Stomach (tissue), 4 donors: ENCODE measurements at regions not wholly inside any gene's neighbourhood (a gene's known extent, or its start where the extent isn't known, plus 50 kb on each side); places are given as distances from the start of the nearest gene placed in this dataset.

Experiments used
- CTCF ChIP-seq, 7 experiments: fragments of 450-650 bp in 4 of 7; fragments of 200-600 bp in 3 of 7; sonication (generic) in 3 of 7; IDR thresholded peaks; one replicate each; pipeline ENCODE4 v1.5.1; 2016 to 2019; ENCODE audit warnings: antibody characterized with exemption in 7 of 7, control low read depth in 2 of 7, mild to moderate bottlenecking in 1 of 7
- EP300 ChIP-seq: sonication (generic); formaldehyde crosslinking; IDR thresholded peaks from one replicate; pipeline ENCODE4 v1.6.1; 2017; ENCODE audit warnings: antibody characterized with exemption
- POLR2A ChIP-seq, 4 donors: fragments of 450-650 bp; IDR thresholded peaks; one replicate each; pipeline ENCODE4 v1.6.1; 2016; ENCODE audit warnings: antibody characterized with exemption in 4 of 4, control low read depth in 2 of 4, mild to moderate bottlenecking in 1 of 4, moderate library complexity in 1 of 4

- TF ChIP-seq POLR2A (IDR thresholded peaks at IDR 0.05), result no peak
- peak in 4 of 7 experiments; percentile 12 to 60 (median 18) for TF ChIP-seq CTCF (IDR thresholded peaks at IDR 0.05)
- no peak for TF ChIP-seq EP300
Observed at GRCh38 chr21:25421321-25422028, 185.8 kb downstream of the MRPL39 start.
